HEK293 (cell line): ENCODE measurements at regions not wholly inside any gene's neighbourhood (a gene's known extent, or its start where the extent isn't known, plus 50 kb on each side); places are given as distances from the start of the nearest gene placed in this dataset.

ENCODE experiments used
- CTCF ChIA-PET: fragments of 350-600 bp; formaldehyde crosslinking; extraction: SDS; loops from one replicate; lab custom pipeline; 2021; ENCODE audit warnings: antibody characterized with exemption; lab: Yijun Ruan, JAX
- POLR2A ChIA-PET: fragments of 300-600 bp; formaldehyde crosslinking; extraction: SDS; loops from one replicate; lab custom pipeline; 2020; ENCODE audit warnings: antibody characterized with exemption, inconsistent platforms; lab: Yijun Ruan, JAX
- H3K27ac ChIP-seq: fragments of 200-500 bp; sonication (Bioruptor generic); 2 replicates; pipeline ENCODE4 v1.5.1; 2014; ENCODE audit warnings: low read depth, low read length, control low read depth, inconsistent platforms; ENCODE audit errors: extremely low read depth
- H3K36me3 ChIP-seq, 2 experiments: fragments of 200-500 bp in 1 of 2; sonication (Bioruptor generic) in 1 of 2; 1 replicate in 1 of 2; 2 replicates in 1 of 2; pipeline ENCODE4 v1.5.1; 2014 to 2017; ENCODE audit warnings: inconsistent platforms in 2 of 2, low read length in 2 of 2; ENCODE audit not compliant: control insufficient read depth in 2 of 2, insufficient read depth in 1 of 2
- H3K4me1 ChIP-seq: fragments of 200-500 bp; sonication (Bioruptor generic); 2 replicates; pipeline ENCODE4 v1.5.1; 2014; ENCODE audit warnings: mild to moderate bottlenecking, low read length, inconsistent platforms; ENCODE audit not compliant: control insufficient read depth, insufficient read depth
- H3K4me3 ChIP-seq: 2 replicates; pipeline ENCODE4 v1.5.1; 2011; ENCODE audit warnings: low read depth, mild to moderate bottlenecking, control low read depth, low read length, moderate library complexity
- H3K9me3 ChIP-seq: fragments of 200-500 bp; sonication (Bioruptor generic); 2 replicates; pipeline ENCODE4 v1.5.1; 2014; ENCODE audit warnings: low read depth, low read length, inconsistent platforms; ENCODE audit not compliant: control insufficient read depth, insufficient read depth
- GLI2 ChIP-seq: fragments of 450-650 bp; formaldehyde crosslinking; IDR thresholded peaks from 2 replicates; pipeline ENCODE4; 2017; ENCODE audit warnings: missing biosample characterization, missing genetic modification characterization, low read depth, borderline replicate concordance
- KLF16 ChIP-seq: fragments of 450-650 bp; formaldehyde crosslinking; IDR thresholded peaks from 2 replicates; pipeline ENCODE4 v1.5.1; 2017; ENCODE audit warnings: missing biosample characterization, missing genetic modification characterization
- KLF9 ChIP-seq: fragments of 450-650 bp; formaldehyde crosslinking; IDR thresholded peaks from 2 replicates; pipeline ENCODE4 v1.5.1; 2016; ENCODE audit warnings: missing biosample characterization, missing genetic modification characterization, low read depth
- MYNN ChIP-seq: fragments of 450-650 bp; formaldehyde crosslinking; IDR thresholded peaks from 2 replicates; pipeline ENCODE4 v1.5.1; 2016; ENCODE audit warnings: missing biosample characterization, missing genetic modification characterization, borderline replicate concordance
- OSR2 ChIP-seq: fragments of 450-650 bp; formaldehyde crosslinking; IDR thresholded peaks from 2 replicates; pipeline ENCODE4 v1.5.1; 2016; ENCODE audit warnings: missing biosample characterization, missing genetic modification characterization
- SCRT1 ChIP-seq: fragments of 450-650 bp; formaldehyde crosslinking; IDR thresholded peaks from 2 replicates; pipeline ENCODE4 v1.5.1; 2016; ENCODE audit warnings: missing biosample characterization, missing genetic modification characterization, borderline replicate concordance
- ZBTB17 ChIP-seq: fragments of 450-650 bp; formaldehyde crosslinking; IDR thresholded peaks from 2 replicates; pipeline ENCODE4 v1.5.1; 2016; ENCODE audit warnings: missing biosample characterization, missing genetic modification characterization
- ZNF133 ChIP-seq: fragments of 450-650 bp; formaldehyde crosslinking; IDR thresholded peaks from 2 replicates; pipeline ENCODE4 v1.5.1; 2016; ENCODE audit warnings: missing biosample characterization, missing genetic modification characterization
- ZNF391 ChIP-seq: fragments of 450-650 bp; formaldehyde crosslinking; IDR thresholded peaks from 2 replicates; pipeline ENCODE4 v1.5.1; 2016; ENCODE audit warnings: low read depth, missing biosample characterization, missing genetic modification characterization, borderline replicate concordance
- ZNF501 ChIP-seq: fragments of 450-650 bp; formaldehyde crosslinking; IDR thresholded peaks from 2 replicates; pipeline ENCODE4 v1.5.1; 2016; ENCODE audit warnings: missing biosample characterization, missing genetic modification characterization
- ZNF529 ChIP-seq: fragments of 450-650 bp; formaldehyde crosslinking; IDR thresholded peaks from 2 replicates; pipeline ENCODE4 v1.5.1; 2017; ENCODE audit warnings: missing genetic modification characterization, missing biosample characterization; ENCODE audit not compliant: insufficient replicate concordance
- ZNF677 ChIP-seq: fragments of 450-650 bp; IDR thresholded peaks from 2 replicates; pipeline ENCODE4 v1.5.0; 2018; ENCODE audit warnings: missing biosample characterization, mild to moderate bottlenecking, missing genetic modification characterization, moderate library complexity
- ZNF76 ChIP-seq: fragments of 450-650 bp; formaldehyde crosslinking; IDR thresholded peaks from 2 replicates; pipeline ENCODE4; 2016; ENCODE audit warnings: low read depth, missing biosample characterization, missing genetic modification characterization, borderline replicate concordance
- ZNF768 ChIP-seq: fragments of 450-650 bp; formaldehyde crosslinking; IDR thresholded peaks from 2 replicates; pipeline ENCODE4 v1.5.1; 2018; ENCODE audit warnings: missing biosample characterization, mild to moderate bottlenecking, missing genetic modification characterization
- ZNF791 ChIP-seq: fragments of 450-650 bp; formaldehyde crosslinking; IDR thresholded peaks from 2 replicates; pipeline ENCODE4 v1.5.1; 2016; ENCODE audit warnings: missing biosample characterization, missing genetic modification characterization
- ZNF843 ChIP-seq: fragments of 450-650 bp; formaldehyde crosslinking; IDR thresholded peaks from 2 replicates; pipeline ENCODE4 v1.5.1; 2016; ENCODE audit warnings: missing biosample characterization, missing genetic modification characterization
- TF ChIP-seq, protein P1 (sequence below): fragments of 450-650 bp; formaldehyde crosslinking; IDR thresholded peaks from 2 replicates; pipeline ENCODE4 v1.5.1; 2016; ENCODE audit warnings: missing biosample characterization, missing genetic modification characterization
- TF ChIP-seq, protein P2 (sequence below): fragments of 450-650 bp; formaldehyde crosslinking; IDR thresholded peaks from 2 replicates; pipeline ENCODE4 v1.5.1; 2016; ENCODE audit warnings: missing biosample characterization, missing genetic modification characterization
- TF ChIP-seq, protein P3 (sequence below): fragments of 450-650 bp; formaldehyde crosslinking; IDR thresholded peaks from 2 replicates; pipeline ENCODE4 v1.5.1; 2016; ENCODE audit warnings: missing biosample characterization, missing genetic modification characterization, borderline replicate concordance
- TF ChIP-seq, protein P4 (sequence below): fragments of 450-650 bp; formaldehyde crosslinking; IDR thresholded peaks from 2 replicates; pipeline ENCODE4 v1.5.1; 2016; ENCODE audit warnings: missing biosample characterization, missing genetic modification characterization, borderline replicate concordance
- TF ChIP-seq, protein P5 (sequence below): fragments of 450-650 bp; formaldehyde crosslinking; IDR thresholded peaks from 2 replicates; pipeline ENCODE4 v1.5.1; 2016; ENCODE audit warnings: missing biosample characterization, missing genetic modification characterization

DNA sequence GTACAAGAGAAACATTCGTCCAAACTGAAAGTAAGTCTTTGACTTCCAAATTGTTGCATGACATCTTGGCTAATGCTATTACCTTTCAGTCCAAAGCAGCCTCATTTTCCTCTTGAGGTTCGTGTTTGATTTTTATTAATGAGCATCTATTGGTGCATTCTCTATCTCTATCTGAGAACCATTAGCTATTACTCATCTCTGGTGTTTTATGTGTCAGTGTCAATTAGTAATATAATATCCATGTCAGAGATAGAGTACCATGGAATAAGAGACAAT, 388.1 kb upstream of the GOT2 start:
- TF ChIP-seq, protein P1, sequence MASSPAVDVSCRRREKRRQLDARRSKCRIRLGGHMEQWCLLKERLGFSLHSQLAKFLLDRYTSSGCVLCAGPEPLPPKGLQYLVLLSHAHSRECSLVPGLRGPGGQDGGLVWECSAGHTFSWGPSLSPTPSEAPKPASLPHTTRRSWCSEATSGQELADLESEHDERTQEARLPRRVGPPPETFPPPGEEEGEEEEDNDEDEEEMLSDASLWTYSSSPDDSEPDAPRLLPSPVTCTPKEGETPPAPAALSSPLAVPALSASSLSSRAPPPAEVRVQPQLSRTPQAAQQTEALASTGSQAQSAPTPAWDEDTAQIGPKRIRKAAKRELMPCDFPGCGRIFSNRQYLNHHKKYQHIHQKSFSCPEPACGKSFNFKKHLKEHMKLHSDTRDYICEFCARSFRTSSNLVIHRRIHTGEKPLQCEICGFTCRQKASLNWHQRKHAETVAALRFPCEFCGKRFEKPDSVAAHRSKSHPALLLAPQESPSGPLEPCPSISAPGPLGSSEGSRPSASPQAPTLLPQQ: no peak
- no peak for TF ChIP-seq ZNF791
- TF ChIP-seq, protein P2, sequence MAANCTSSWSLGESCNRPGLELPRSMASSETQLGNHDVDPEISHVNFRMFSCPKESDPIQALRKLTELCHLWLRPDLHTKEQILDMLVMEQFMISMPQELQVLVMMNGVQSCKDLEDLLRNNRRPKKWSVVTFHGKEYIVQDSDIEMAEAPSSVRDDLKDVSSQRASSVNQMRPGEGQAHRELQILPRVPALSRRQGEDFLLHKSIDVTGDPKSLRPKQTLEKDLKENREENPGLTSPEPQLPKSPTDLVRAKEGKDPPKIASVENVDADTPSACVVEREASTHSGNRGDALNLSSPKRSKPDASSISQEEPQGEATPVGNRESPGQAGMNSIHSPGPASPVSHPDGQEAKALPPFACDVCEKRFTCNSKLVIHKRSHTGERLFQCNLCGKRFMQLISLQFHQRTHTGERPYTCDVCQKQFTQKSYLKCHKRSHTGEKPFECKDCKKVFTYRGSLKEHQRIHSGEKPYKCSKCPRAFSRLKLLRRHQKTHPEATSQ (tag by site-specific recombination): no peak
- no peak for TF ChIP-seq ZNF133 (tag by site-specific recombination)
- TF ChIP-seq ZNF843: no peak
- no peak for TF ChIP-seq OSR2
- no peak for TF ChIP-seq MYNN (tag by site-specific recombination)
- TF ChIP-seq ZNF529 (tag by site-specific recombination): no peak
- no peak for TF ChIP-seq ZNF501 (tag by site-specific recombination)
- no peak for TF ChIP-seq GLI2 (tag by site-specific recombination)
- TF ChIP-seq SCRT1: no peak
- TF ChIP-seq ZNF391 (tag by site-specific recombination): no peak
- no peak for TF ChIP-seq KLF9 (tag by site-specific recombination)
- TF ChIP-seq ZNF768 (tag by site-specific recombination): no peak
- no peak for TF ChIP-seq ZNF677
- TF ChIP-seq, protein P3, sequence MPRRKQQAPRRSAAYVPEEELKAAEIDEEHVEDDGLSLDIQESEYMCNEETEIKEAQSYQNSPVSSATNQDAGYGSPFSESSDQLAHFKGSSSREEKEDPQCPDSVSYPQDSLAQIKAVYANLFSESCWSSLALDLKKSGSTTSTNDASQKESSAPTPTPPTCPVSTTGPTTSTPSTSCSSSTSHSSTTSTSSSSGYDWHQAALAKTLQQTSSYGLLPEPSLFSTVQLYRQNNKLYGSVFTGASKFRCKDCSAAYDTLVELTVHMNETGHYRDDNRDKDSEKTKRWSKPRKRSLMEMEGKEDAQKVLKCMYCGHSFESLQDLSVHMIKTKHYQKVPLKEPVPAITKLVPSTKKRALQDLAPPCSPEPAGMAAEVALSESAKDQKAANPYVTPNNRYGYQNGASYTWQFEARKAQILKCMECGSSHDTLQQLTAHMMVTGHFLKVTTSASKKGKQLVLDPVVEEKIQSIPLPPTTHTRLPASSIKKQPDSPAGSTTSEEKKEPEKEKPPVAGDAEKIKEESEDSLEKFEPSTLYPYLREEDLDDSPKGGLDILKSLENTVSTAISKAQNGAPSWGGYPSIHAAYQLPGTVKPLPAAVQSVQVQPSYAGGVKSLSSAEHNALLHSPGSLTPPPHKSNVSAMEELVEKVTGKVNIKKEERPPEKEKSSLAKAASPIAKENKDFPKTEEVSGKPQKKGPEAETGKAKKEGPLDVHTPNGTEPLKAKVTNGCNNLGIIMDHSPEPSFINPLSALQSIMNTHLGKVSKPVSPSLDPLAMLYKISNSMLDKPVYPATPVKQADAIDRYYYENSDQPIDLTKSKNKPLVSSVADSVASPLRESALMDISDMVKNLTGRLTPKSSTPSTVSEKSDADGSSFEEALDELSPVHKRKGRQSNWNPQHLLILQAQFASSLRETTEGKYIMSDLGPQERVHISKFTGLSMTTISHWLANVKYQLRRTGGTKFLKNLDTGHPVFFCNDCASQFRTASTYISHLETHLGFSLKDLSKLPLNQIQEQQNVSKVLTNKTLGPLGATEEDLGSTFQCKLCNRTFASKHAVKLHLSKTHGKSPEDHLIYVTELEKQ: no peak
- no peak for TF ChIP-seq ZNF76 (tag by site-specific recombination)
- TF ChIP-seq, all 188 proteins: peak for 0
- ChIA-PET POLR2A (no interaction called here), CTCF (interaction anchor here (0.7 kb wide), 1 partner anchor 1567 kb away, joined by 4 read pairs; no protein-coding TSS in a partner anchor)
- Histone ChIP-seq H3K36me3 (no peaks in the 10 kb centered on the region), H3K9me3 (no peaks in the 10 kb centered on the region), H3K27ac (no peak overlapping the region), H3K4me1 (no peaks in the 10 kb centered on the region), H3K4me3 (no peak overlapping the region)

DNA sequence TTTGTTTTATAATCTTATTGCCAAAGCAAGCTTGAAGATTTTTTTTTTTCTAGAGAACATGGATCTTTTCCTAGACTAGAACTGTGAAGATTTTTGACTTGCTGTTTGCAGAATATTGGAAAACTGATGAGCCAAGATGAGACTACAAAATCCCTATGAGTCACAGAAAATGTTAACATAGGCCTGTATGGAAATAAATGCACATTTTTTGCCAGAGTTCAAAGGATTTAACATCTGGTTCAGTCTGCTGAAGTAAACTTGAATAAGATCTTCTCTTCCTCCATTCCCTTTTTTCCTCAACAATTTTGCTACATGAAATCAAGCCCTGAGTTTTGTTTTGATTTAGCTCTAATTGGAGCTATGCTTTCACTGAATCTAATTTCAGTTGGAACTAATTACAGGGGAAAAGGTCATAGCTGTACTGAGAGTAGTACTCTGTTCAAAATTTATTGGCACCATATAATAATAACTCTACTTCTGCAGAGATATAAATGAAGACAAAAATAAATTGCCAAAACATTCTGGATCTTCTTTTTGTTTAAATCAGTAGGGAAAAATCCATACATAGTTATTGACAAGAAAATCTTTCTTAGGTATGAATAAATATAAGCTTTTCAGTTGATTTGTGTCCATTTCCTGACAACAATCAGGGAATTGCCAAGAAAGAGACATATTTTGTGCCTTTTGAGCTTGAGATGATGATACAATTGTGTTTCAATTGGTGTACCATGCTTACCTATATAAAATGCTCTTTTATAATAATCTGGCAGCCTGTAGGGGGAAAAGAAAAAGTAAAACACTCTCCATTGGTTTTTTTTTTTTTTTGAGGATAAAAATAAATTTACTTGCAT, 387.5 kb upstream of the GOT2 start:
- no peaks in the 10 kb centered on the region for H3K36me3 ChIP-seq
- no peaks in the 10 kb centered on the region for H3K9me3 ChIP-seq
- ChIA-PET CTCF (interaction anchor here (0.7 kb wide), 1 partner anchor 1568 kb away, joined by 4 read pairs; no protein-coding TSS in a partner anchor), POLR2A (no interaction called here)
- no peak overlapping the region for H3K27ac ChIP-seq
- H3K4me3 ChIP-seq: no peak overlapping the region
- H3K4me1 ChIP-seq: no peaks in the 10 kb centered on the region
- TF ChIP-seq ZBTB17 (no peak), KLF16 (no peak)
- TF ChIP-seq, protein P4, sequence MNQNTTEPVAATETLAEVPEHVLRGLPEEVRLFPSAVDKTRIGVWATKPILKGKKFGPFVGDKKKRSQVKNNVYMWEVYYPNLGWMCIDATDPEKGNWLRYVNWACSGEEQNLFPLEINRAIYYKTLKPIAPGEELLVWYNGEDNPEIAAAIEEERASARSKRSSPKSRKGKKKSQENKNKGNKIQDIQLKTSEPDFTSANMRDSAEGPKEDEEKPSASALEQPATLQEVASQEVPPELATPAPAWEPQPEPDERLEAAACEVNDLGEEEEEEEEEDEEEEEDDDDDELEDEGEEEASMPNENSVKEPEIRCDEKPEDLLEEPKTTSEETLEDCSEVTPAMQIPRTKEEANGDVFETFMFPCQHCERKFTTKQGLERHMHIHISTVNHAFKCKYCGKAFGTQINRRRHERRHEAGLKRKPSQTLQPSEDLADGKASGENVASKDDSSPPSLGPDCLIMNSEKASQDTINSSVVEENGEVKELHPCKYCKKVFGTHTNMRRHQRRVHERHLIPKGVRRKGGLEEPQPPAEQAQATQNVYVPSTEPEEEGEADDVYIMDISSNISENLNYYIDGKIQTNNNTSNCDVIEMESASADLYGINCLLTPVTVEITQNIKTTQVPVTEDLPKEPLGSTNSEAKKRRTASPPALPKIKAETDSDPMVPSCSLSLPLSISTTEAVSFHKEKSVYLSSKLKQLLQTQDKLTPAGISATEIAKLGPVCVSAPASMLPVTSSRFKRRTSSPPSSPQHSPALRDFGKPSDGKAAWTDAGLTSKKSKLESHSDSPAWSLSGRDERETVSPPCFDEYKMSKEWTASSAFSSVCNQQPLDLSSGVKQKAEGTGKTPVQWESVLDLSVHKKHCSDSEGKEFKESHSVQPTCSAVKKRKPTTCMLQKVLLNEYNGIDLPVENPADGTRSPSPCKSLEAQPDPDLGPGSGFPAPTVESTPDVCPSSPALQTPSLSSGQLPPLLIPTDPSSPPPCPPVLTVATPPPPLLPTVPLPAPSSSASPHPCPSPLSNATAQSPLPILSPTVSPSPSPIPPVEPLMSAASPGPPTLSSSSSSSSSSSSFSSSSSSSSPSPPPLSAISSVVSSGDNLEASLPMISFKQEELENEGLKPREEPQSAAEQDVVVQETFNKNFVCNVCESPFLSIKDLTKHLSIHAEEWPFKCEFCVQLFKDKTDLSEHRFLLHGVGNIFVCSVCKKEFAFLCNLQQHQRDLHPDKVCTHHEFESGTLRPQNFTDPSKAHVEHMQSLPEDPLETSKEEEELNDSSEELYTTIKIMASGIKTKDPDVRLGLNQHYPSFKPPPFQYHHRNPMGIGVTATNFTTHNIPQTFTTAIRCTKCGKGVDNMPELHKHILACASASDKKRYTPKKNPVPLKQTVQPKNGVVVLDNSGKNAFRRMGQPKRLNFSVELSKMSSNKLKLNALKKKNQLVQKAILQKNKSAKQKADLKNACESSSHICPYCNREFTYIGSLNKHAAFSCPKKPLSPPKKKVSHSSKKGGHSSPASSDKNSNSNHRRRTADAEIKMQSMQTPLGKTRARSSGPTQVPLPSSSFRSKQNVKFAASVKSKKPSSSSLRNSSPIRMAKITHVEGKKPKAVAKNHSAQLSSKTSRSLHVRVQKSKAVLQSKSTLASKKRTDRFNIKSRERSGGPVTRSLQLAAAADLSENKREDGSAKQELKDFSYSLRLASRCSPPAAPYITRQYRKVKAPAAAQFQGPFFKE (tag by site-specific recombination): no peak
- TF ChIP-seq, protein P5, sequence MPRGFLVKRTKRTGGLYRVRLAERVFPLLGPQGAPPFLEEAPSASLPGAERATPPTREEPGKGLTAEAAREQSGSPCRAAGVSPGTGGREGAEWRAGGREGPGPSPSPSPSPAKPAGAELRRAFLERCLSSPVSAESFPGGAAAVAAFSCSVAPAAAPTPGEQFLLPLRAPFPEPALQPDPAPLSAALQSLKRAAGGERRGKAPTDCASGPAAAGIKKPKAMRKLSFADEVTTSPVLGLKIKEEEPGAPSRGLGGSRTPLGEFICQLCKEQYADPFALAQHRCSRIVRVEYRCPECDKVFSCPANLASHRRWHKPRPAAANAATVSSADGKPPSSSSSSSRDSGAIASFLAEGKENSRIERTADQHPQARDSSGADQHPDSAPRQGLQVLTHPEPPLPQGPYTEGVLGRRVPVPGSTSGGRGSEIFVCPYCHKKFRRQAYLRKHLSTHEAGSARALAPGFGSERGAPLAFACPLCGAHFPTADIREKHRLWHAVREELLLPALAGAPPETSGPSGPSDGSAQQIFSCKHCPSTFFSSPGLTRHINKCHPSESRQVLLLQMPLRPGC: no peak
